ENCODE measurements at regions not wholly inside any gene's neighbourhood (a gene's known extent, or its start where the extent isn't known, plus 50 kb on each side); places are given as distances from the start of the nearest gene placed in this dataset.

- DNase-seq (ENCODE audit: low read depth) = peak; percentile 71
- no peak overlapping the region for H3K4me3 ChIP-seq (ENCODE audit: control insufficient read depth, low read depth, low read length)
- TF ChIP-seq CTCF (conservative IDR thresholded peaks at IDR 0.05; ENCODE audit: control insufficient read depth, insufficient read depth, low read depth, low read length) = no peak
These were observed 56.7 kb upstream of the SGK1 start for GRCh38 chr6:134374491-134375219.

DNA sequence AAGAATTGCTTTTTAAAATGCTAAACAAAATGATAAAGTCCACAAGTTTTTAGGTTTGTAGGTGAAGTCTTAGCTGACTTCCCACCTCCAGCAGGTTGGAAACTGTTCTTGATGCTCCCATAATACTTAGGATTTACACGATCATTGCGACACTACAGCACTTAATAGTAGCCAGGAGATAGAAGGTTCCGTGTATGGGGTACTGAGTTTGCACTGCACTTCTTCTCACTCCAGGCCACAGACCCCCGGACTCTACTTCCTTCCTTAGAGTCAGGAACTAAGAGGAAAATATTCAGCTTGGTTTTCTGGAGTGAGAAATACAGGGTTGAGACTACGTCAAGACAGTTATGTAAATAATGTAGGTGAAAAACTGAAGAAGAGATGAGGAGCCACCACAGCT, 56.1 kb upstream of the SGK1 start:
- DNase-seq (ENCODE audit: low read depth) = no peak
- no peak for TF ChIP-seq CTCF (conservative IDR thresholded peaks at IDR 0.05; ENCODE audit: control insufficient read depth, insufficient read depth, low read depth, low read length)
- H3K4me3 ChIP-seq (ENCODE audit: control insufficient read depth, low read depth, low read length) = no peak overlapping the region

DNA sequence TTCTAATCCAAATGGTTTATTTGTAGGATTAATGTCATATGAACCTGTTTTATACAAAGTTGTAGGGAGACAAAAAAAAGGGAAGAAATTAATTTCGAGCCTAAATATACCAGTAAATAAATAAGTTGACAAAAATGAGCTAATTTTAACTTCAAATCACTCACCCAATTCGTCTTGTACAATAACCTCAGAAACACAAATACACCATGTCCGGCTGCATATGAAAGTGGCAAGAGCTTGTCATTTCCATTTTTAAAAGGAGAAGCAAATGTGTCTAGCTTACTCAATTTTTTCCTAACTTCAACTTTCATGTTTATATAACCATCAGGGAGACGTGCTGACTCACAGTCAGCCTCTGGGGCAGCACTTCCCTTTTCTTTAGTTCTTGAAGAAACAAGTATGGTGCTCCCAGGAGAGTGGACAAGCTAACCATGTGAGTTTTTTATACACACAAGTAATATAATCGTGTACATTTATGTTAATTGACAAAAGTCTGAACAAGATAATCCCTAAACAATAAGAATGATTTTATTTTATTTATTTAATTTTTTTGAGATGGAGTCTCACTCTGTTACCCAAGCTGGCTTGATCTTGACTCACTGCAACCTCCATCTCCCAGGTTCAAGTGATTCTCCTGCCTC, 55.5 kb upstream of the SGK1 start:
- TF ChIP-seq CTCF (conservative IDR thresholded peaks at IDR 0.05; ENCODE audit: control insufficient read depth, insufficient read depth, low read depth, low read length) = no peak
- no peak overlapping the region for H3K4me3 ChIP-seq (ENCODE audit: control insufficient read depth, low read depth, low read length)
- peak; percentile 92 for DNase-seq (ENCODE audit: low read depth)

- no peak overlapping the region for H3K4me3 ChIP-seq (ENCODE audit: control insufficient read depth, low read depth, low read length)
- peak; percentile 80 for DNase-seq (ENCODE audit: low read depth)
- TF ChIP-seq CTCF (conservative IDR thresholded peaks at IDR 0.05; ENCODE audit: control insufficient read depth, insufficient read depth, low read depth, low read length) = no peak
These were observed 54.8 kb upstream of the SGK1 start for GRCh38 chr6:134372603-134373281.

DNA sequence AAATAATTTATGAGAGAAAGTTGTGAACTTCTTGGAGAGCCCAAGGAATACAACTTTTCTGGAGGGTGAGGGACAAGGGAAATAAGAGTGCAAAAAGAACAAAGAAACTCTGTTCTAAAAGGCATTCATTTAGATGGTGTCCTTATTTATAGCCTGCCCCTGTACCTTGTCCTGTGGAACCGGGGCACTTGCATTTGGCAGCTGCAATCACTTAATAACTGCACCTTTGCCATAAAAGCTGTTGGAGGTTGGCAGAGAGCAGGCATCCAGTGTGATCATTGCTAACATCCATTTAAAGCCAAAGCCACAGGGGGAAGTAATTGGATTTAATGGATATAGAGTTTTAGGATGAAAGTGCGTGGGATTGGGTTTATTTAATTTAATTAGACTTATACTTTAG, 50.8 kb upstream of the SGK1 start:
- no peak for DNase-seq (ENCODE audit: low read depth)
- no peak for TF ChIP-seq CTCF (conservative IDR thresholded peaks at IDR 0.05; ENCODE audit: control insufficient read depth, insufficient read depth, low read depth, low read length)

More for the DNA sequence above, 50.8 kb upstream of the SGK1 start:
- no peak overlapping the region for H3K4me3 ChIP-seq (ENCODE audit: control insufficient read depth, low read depth, low read length)

Measured in fibroblast of mammary gland (primary cell).